Activated CD4-positive, alpha-beta T cell treated with anti-CD3 and anti-CD28 coated beads for 4 hours (primary cell): ENCODE measurements at regions not wholly inside any gene's neighbourhood (a gene's known extent, or its start where the extent isn't known, plus 50 kb on each side); places are given as distances from the start of the nearest gene placed in this dataset.

Experiments used
- DNase-seq, 2 donors: peaks; one replicate each; pipeline ENCODE4 v3.0.0-alpha.2; 2020

GRCh38 chr9:107119735-107120134, 163.3 kb upstream of the RAD23B start:
- no peak for DNase-seq

- no peak for DNase-seq
Measured at GRCh38 chr9:107123389-107123788, 159.7 kb upstream of the RAD23B start.

- no peak for DNase-seq
Measured at GRCh38 chr9:107127608-107128007, 155.5 kb upstream of the RAD23B start.

GRCh38 chr9:107131108-107131799, 151.8 kb upstream of the RAD23B start:
- no peak for DNase-seq

GRCh38 chr9:107136296-107136695, 146.8 kb upstream of the RAD23B start:
- no peak for DNase-seq

- no peak for DNase-seq
Measured at GRCh38 chr9:107137495-107138202, 145.4 kb upstream of the RAD23B start.

GRCh38 chr9:107138261-107138992, 144.7 kb upstream of the RAD23B start:
- no peak for DNase-seq

GRCh38 chr9:107141967-107142366, 141.1 kb upstream of the RAD23B start:
- DNase-seq, result no peak

- no peak for DNase-seq
Measured at GRCh38 chr9:107142430-107142829, 140.6 kb upstream of the RAD23B start.

GRCh38 chr9:107142896-107143603, 140.0 kb upstream of the RAD23B start:
- DNase-seq, result no peak

GRCh38 chr9:107144475-107144874, 138.6 kb upstream of the RAD23B start:
- DNase-seq, result no peak

- DNase-seq, result no peak
Measured at GRCh38 chr9:107147134-107147533, 135.9 kb upstream of the RAD23B start.

GRCh38 chr9:107148216-107148615, 134.9 kb upstream of the RAD23B start:
- no peak for DNase-seq

GRCh38 chr9:107149756-107150155, 133.3 kb upstream of the RAD23B start:
- DNase-seq, result no peak

- no peak for DNase-seq
Measured at GRCh38 chr9:107153336-107153735, 129.7 kb upstream of the RAD23B start.

GRCh38 chr9:107154291-107154690, 128.8 kb upstream of the RAD23B start:
- DNase-seq, result no peak

GRCh38 chr9:107154766-107155165, 128.3 kb upstream of the RAD23B start:
- DNase-seq, result no peak

GRCh38 chr9:107155244-107155817, 127.7 kb upstream of the RAD23B start:
- DNase-seq, result no peak

GRCh38 chr9:107158321-107158720, 124.8 kb upstream of the RAD23B start:
- DNase-seq, result no peak

GRCh38 chr9:107161338-107161737, 121.7 kb upstream of the RAD23B start:
- no peak for DNase-seq

- DNase-seq, result no peak
Measured at GRCh38 chr9:107163370-107163769, 119.7 kb upstream of the RAD23B start.

- DNase-seq, result no peak
Measured at GRCh38 chr9:107169796-107170195, 113.3 kb upstream of the RAD23B start.

GRCh38 chr9:107170801-107171200, 112.3 kb upstream of the RAD23B start:
- no peak for DNase-seq
